Fibroblast of mammary gland (primary cell): ENCODE measurements at regions not wholly inside any gene's neighbourhood (a gene's known extent, or its start where the extent isn't known, plus 50 kb on each side); places are given as distances from the start of the nearest gene placed in this dataset.

Experiments used
- DNase-seq: peaks from one replicate; pipeline ENCODE4 v3.0.0-alpha.2; 2010; ENCODE audit warnings: low read depth
- H3K4me3 ChIP-seq: 2 replicates; pipeline ENCODE4 v1.5.1; 2011; ENCODE audit warnings: low read depth, mild to moderate bottlenecking, low read length, moderate library complexity; ENCODE audit not compliant: control insufficient read depth
- TF ChIP-seq, protein P1 (sequence below): conservative IDR thresholded peaks from 2 replicates; pipeline ENCODE4 v1.5.1; 2011; ENCODE audit warnings: low read depth, low read length, inconsistent platforms; ENCODE audit not compliant: control insufficient read depth, insufficient read depth

GRCh38 chr1:238186887-238187574, 296.3 kb upstream of the ZP4 start:
- no peak for DNase-seq
- TF ChIP-seq, protein P1, sequence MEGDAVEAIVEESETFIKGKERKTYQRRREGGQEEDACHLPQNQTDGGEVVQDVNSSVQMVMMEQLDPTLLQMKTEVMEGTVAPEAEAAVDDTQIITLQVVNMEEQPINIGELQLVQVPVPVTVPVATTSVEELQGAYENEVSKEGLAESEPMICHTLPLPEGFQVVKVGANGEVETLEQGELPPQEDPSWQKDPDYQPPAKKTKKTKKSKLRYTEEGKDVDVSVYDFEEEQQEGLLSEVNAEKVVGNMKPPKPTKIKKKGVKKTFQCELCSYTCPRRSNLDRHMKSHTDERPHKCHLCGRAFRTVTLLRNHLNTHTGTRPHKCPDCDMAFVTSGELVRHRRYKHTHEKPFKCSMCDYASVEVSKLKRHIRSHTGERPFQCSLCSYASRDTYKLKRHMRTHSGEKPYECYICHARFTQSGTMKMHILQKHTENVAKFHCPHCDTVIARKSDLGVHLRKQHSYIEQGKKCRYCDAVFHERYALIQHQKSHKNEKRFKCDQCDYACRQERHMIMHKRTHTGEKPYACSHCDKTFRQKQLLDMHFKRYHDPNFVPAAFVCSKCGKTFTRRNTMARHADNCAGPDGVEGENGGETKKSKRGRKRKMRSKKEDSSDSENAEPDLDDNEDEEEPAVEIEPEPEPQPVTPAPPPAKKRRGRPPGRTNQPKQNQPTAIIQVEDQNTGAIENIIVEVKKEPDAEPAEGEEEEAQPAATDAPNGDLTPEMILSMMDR: no peak
- no peak overlapping the region for H3K4me3 ChIP-seq

GRCh38 chr1:238177960-238178645, 287.4 kb upstream of the ZP4 start:
- H3K4me3 ChIP-seq: no peak overlapping the region
- DNase-seq: no peak
- TF ChIP-seq, protein P1: no peak

- DNase-seq: no peak
- TF ChIP-seq, protein P1: no peak
- no peak overlapping the region for H3K4me3 ChIP-seq
Observed at GRCh38 chr1:238177351-238177750, 286.6 kb upstream of the ZP4 start.

- DNase-seq: no peak
- H3K4me3 ChIP-seq: no peak overlapping the region
- TF ChIP-seq, protein P1: no peak
Observed at GRCh38 chr1:238176441-238176840, 285.7 kb upstream of the ZP4 start.

DNA sequence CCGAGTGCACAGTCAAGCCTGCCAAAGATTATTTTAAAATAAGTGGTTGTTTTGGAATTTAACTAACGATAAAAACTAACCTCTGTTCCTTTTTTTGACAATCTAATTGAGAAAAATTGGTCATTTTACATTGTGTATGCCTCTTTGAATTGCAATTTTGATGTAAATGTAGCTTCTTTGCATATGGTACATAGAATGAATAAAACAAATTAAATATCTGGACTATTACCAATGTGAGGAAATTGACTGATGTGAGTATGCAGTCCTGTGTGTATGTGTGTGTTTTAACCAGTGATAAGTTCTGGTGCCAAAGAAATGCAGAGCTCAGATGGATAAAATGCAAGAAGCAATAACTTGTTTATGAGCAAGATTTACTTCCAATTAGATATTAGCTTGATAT, 281.3 kb upstream of the ZP4 start:
- TF ChIP-seq, protein P1: no peak
- H3K4me3 ChIP-seq: no peak overlapping the region
- no peak for DNase-seq

DNA sequence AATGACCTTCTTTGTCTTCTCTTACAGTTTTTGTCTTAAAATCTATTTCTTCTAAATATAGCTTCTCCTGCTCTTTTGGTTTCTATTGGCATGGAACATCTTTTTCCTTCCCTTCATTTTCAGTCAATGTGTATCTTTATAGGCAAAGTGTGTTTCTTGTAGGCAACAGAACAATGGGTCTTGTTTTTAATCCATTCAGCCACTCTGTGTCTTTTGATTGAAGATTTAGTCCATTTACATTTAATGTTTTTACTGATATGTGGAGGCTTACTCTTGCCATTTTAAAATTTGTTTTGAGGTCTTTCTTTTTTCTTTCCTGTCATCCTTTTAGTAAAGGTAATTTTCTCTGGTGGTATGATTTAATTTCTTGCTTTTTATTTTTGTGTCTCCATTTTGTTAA, 271.2 kb upstream of the ZP4 start:
- H3K4me3 ChIP-seq: no peak overlapping the region
- no peak for DNase-seq
- TF ChIP-seq, protein P1: no peak
